HFF-Myc (cell line): ENCODE measurements at regions not wholly inside any gene's neighbourhood (a gene's known extent, or its start where the extent isn't known, plus 50 kb on each side); places are given as distances from the start of the nearest gene placed in this dataset.

Experiments used
- DNase-seq: peaks from one replicate; pipeline ENCODE4 v3.0.0-alpha.2; 2011; ENCODE audit warnings: low read depth; ENCODE audit errors: extremely low read depth
- H3K4me3 ChIP-seq: replicated peaks from 2 replicates; pipeline ENCODE4 v1.5.1; 2011; ENCODE audit warnings: low read depth, mild to moderate bottlenecking, control low read depth, low read length
- TF ChIP-seq, protein P1 (sequence below): IDR thresholded peaks from 2 replicates; pipeline ENCODE4 v1.5.1; 2012; ENCODE audit warnings: mild to moderate bottlenecking, low read depth, low read length, control low read depth; ENCODE audit errors: missing control alignments

DNA sequence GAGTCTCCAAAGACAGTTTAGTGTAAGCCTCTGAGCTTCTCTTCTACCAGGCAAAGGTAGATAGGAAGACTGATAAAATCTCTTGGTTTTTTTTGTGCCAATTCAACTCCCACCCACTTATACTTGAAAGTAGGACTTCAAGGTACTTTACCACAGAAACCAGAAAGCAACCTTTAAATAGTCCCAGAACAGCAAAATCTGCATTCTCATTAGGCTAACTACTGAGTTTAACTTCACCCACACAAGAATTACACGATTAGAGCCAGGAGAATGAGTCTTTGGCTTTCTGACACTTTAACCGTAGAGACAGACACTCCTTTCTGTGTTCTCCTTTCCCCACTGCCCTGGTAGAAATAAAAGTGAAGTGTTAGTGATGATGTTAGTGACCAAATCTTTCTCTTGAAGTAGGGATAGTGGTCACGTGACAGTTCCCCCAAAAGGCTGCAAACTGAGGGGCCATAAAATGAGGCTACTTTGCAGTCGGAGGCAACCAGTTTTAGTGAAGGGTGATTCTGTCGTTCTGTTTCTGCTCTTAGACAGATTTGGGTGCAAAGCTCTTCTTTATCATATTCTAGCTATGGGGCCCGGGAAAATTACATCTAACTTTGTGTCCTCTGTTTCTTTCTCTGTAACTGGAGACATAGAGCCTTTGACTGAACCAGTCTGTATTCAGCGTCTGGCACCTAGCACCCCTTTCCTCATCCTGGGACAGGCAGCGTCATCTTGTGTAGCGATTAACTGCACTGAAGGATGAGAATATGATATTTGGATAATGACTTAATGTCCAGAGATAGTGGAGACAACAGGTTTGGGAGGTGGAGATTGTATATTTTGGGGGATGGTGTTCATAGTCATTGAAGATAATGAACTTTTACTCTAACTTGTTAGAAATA lies 206.4 kb upstream of the CITED2 start:
- no peak for DNase-seq
- no peak overlapping the region for H3K4me3 ChIP-seq
- TF ChIP-seq, protein P1, sequence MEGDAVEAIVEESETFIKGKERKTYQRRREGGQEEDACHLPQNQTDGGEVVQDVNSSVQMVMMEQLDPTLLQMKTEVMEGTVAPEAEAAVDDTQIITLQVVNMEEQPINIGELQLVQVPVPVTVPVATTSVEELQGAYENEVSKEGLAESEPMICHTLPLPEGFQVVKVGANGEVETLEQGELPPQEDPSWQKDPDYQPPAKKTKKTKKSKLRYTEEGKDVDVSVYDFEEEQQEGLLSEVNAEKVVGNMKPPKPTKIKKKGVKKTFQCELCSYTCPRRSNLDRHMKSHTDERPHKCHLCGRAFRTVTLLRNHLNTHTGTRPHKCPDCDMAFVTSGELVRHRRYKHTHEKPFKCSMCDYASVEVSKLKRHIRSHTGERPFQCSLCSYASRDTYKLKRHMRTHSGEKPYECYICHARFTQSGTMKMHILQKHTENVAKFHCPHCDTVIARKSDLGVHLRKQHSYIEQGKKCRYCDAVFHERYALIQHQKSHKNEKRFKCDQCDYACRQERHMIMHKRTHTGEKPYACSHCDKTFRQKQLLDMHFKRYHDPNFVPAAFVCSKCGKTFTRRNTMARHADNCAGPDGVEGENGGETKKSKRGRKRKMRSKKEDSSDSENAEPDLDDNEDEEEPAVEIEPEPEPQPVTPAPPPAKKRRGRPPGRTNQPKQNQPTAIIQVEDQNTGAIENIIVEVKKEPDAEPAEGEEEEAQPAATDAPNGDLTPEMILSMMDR, result no peak

DNA sequence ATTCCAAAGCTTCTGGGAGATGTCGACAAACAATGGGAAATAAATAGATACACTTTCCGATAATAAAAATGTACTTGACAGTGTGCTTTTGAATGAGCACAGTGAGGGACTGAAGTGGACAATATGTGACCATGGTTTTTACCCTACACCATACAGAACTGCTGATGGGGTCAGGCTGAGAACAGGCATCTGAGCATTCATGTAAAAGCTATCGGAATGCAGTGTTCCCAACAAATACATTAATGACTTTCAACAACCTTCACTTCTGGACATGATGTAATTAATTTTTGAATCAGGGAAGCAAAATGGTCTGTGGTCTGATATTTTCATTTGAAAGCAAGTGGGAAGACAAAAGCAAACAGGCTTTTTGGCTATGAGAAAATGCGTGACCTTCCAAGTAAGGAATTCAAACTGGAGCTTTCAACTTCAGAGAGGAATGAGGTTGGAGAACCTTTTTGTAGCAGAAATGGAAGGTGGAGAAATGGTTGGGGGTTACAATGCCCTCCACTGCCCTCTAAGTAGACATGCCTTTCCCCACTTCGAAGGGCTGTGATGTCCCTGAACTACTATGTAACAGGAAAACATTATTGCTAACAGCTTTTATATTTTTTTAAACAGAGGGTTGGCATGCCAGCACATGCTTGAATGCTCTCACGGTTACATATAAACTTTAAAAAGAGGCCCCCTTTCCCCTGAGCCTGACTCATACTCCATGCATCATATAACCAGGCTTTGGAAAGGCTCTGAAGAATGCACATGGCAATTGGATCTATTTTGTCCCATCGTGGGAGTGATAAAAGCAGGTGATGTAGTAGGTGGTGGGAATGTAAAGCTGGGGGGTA lies 203.5 kb upstream of the CITED2 start:
- DNase-seq, result peak; percentile 76
- H3K4me3 ChIP-seq, result no peak overlapping the region
- TF ChIP-seq, protein P1, result no peak

DNA sequence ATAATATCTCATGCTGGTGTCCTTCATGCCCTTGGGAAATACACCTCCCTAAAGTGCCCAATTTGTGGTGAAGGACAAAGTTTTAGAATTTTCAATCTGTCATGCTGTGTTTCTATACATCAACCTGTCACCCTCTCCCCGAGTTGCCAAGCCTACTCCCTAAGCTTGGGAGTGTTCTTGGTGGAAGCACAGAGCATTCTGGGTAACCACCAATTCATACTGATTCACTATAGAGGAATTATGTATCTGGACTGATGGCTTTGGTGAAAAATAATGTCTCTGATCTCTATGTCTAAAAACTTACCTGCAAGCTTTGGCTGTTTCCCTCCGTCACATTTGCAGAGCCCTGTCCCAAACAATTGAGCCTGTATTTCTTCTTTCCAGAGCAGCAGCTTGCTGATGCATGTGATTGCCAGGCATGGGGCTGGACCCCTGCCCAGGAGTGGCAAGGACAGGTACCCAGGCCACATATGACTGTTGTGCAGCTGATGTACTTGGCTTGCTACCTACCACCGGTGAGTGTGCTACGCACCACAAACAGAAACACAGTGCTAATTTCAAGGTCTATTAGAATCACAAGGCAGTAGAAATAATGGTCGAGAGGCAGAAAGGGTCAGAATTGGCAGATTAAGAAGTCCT lies 202.8 kb upstream of the CITED2 start:
- DNase-seq, result no peak
- TF ChIP-seq, protein P1, result no peak
- no peak overlapping the region for H3K4me3 ChIP-seq

DNA sequence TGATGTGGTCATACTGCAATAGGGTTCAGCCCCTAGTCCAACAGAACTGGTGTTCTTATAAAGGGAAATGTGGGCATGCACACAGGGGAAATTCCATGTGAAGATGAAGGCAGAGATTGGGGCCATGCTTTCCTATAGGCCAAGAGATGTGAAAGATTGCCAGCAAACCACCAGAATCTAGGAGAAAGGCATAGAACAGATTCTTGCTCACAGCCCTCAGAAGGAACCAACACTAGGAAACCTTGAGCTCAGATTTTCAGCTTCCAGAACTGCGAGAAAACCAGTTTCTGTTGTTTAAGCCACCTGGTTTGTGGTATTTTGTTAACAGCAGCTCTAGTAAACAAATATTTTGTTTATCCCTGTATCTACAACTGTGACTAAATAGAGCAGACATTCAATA lies 197.6 kb upstream of the CITED2 start:
- TF ChIP-seq, protein P1, result no peak
- no peak for DNase-seq

DNA sequence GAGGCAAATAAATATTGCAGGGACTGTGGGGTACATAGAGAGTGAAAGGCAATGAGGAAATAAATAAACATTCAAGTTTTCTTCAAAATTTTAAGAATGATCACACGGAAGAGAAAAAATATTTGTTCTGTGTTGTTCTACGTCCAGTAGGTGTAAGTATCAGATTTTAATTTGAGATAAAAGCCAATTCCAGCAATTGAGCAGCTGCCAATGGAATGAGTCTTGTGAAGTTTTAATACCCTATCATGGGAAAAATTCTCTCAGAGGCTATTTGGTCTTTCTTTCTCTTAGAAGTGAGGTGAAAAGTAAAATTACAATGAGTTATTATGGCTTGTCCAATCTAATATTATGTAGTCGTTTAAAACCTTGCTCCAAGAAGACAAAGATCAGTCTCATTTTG lies 195.7 kb upstream of the CITED2 start:
- no peak overlapping the region for H3K4me3 ChIP-seq
- no peak for DNase-seq
- TF ChIP-seq, protein P1, result no peak

More for the DNA sequence above, 197.6 kb upstream of the CITED2 start:
- H3K4me3 ChIP-seq, result no peak overlapping the region

DNA sequence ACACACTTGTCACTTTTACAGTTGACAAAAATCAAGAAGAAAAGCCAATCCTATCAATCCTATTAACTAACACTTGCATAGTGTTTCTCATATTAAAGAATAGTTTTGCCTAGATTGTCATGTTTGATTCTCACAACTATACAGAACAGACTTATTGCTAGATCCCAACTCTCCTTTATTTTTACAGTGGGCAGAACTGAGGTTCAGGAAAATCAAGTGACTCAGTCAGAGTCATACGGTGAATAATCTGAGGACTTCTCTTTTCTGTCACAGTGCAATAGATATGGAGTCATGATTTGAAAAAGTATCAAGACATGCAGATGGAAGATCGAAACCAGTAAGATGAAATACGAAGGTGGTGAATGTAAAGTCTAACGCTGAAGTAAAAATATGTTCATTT lies 195.1 kb upstream of the CITED2 start:
- DNase-seq, result no peak
- TF ChIP-seq, protein P1, result no peak
- H3K4me3 ChIP-seq, result no peak overlapping the region
